Activated CD4-positive, CD25-positive, alpha-beta regulatory T cell (primary cell): ENCODE measurements at regions not wholly inside any gene's neighbourhood (a gene's known extent, or its start where the extent isn't known, plus 50 kb on each side); places are given as distances from the start of the nearest gene placed in this dataset.

Experiments
- DNase-seq, 4 experiments: peaks; one replicate each; lab custom pipeline; 2025; lab: John Stamatoyannopoulos, UW

DNA sequence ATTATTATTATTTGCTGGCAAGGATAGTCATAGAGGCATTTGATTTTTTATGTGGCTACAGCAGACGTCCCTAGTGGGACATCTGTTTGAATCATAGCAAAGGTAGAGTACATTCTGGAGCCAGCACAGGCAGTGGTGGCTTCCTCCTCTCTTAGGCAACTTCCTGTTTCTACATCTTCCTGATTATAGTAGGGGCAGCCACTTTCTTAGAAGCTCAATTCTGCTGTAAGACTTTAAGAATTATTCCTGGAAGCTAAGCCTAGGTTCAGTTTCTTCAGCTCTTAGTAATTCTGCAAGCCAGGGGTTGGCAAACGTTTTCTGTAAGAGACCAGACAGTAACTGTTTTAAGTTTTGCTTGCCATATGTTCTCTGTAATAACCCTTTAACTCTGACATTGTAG is 129.3 kb upstream of the TENM4 start:
- no peak for DNase-seq

DNA sequence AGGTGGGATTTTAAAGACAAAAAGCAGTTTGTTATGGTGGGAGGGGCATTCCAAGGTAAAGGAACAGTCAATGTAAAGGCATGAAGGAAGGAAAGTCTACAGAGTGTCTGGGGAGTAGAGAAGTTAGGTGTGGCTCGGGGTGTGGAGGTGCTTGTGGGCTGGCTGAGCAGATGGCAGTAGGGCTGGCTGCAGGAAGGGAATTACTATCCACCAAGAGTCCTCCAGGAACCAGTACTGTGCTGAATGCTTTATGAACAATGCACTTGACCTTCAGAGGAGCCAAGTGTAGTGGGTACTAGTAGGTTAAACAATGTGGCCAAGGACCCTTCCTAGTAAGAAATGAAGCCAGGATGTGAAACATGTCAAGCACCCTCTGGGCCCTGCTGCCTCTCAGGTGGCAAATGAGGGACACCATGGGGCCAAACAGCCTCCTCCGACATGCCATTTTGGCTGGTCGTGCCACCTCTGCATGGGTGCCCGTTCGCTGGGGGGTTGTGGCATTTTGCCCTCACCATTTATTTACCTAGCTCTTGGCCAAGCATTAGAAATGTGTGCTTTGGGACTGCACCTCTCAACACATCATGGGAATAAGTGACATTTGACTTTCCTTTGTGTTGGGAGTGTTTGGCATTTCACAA is 123.6 kb upstream of the TENM4 start:
- no peak for DNase-seq

DNA sequence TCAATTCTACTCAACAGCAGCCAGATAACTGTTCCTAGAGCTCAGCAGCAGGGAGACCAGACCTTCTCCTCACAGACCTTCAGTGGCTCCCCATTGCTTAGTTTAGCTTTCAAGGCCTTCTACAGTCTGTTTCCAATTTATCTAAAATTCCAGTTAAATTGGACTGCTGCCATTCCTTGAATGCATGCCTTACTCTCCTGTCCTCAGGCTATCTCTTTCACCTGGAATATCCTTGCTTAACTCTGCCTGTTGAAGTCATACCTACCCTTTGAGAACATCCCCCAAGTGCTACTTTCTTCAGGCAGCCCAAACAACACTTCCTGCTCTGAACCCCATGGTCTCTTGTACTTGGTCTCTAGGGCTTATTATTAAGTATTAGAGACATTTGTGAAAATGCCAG is 120.7 kb upstream of the TENM4 start:
- no peak for DNase-seq

DNA sequence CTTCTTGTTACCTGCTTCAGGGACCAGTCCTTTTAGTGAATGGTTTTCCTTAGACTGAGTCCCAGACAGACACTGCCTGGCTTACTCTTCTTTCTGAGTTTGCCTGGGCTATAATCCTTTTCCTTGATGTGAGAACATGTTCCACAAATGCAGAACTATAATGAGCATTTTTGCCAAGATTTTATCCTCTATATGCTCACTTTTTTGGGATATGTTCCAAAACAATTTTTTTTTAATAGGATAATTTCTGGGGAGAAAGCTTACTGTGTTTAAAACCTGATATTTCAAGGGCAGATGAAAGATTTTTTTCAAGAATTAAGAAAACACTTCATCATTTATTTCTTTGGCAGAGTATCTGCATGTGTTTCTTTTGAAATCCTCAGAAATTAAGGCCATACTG is 110.0 kb upstream of the TENM4 start:
- DNase-seq: no peak

DNA sequence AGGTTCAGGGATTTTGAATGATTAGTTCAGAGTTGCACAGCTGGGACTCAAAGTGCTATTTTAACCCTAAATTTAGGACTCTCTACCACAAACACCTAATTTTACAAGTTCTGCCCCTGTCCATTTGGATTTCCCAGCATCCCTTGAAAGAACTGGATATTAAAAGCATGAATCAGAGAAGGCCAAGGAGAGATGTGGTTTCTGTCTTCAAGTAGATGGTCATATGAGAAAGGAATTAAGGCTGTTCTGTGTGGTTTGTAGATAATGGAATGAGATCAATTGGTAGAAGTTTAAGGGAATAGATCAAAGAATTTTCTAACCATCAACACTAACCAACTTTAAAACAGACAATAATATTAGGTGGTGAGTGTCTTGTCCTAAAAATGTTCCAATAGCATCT is 106.4 kb upstream of the TENM4 start:
- no peak for DNase-seq

DNA sequence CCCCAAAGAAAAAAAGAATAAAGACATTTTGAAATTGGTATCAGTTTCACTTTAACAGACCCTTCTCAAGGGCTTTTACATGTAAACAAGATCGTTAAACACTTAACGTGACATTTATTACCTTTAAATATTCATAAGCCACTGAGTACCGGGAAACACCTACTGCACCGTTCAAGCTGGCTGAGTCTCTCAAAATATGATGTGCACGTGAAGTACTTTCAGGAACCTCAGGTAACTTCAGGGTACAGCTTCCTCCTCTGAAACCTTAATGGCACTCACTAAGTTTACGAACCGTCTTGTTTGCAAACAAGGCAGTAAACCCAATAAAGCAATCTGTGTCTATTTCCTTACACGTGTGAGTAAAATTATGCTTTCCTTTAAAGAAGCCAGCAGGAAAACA is 105.5 kb upstream of the TENM4 start:
- no peak for DNase-seq

DNA sequence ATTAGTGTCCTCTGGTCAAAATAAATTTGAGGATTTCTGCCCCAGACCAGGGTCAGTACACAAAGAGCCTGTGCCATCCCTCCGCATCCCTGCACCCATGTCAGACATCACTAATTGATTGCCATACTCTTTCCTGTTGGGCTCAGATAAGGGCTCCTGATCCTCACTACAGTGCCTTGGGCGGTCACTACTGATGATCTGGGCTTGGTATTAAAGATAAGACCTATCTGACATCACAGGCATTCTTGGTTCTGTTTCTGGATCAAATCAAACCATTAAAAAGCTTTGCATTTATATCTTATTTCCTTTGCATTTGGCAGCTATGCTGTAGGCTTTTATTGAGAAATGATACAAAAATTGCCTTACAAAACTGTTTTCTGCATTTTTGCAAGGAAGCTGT is 103.5 kb upstream of the TENM4 start:
- no peak for DNase-seq

DNA sequence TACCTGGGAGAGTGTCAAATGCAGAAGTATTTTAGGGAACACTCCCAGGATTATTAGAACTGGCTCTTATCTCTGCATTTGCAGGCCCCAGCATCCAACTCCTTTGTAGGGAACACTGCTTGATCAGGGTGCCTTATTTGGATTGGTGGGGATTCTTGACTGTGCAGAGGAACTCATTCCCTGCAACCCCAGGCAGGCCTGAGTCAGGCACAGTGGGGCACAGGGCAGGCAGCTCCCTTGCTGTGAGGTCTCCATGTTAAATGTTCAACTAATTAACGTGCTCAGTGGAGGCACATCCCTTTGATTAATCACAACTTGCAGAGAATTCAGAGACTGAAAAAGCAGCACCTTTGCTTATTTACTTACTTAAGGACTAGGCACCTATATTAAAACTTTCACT is 102.3 kb upstream of the TENM4 start:
- no peak for DNase-seq

DNA sequence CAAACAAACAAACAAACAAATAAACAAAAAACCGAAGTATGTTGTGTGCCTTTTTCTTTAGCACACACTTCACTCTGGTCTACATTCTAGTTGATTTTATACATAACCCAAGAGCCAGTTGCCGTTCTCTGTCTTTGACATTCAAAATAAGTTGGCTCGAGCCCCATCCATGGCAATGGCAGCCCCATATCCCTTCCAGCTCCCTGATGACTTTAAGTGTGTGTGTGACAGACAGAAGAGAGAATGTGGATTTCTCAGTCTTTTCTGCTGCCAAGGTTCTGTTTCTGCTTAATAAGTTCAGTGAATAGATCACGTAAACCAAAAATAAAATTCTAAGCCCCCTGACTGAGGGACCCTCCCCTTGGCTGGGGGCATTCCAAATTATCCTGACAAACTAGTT is 100.6 kb upstream of the TENM4 start:
- DNase-seq: no peak

DNA sequence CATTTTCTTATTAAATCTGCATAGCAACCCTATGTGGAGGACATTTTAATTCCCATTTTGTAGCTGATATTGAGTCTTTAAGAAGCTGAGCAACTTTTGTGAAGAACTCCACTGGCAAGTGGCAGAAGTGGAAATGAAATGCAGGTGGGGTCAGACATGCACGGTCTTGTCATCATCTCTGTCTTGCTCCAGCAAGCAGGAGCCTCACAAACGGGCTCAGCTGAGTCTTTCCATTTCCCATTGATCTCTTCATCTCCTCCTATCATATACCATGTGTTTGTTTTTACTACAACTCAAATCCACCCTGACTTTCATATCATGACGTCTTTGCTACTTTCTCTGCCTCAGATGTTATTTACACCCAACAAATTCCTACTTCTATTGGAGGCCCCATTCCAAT is 97.9 kb upstream of the TENM4 start:
- no peak for DNase-seq

DNA sequence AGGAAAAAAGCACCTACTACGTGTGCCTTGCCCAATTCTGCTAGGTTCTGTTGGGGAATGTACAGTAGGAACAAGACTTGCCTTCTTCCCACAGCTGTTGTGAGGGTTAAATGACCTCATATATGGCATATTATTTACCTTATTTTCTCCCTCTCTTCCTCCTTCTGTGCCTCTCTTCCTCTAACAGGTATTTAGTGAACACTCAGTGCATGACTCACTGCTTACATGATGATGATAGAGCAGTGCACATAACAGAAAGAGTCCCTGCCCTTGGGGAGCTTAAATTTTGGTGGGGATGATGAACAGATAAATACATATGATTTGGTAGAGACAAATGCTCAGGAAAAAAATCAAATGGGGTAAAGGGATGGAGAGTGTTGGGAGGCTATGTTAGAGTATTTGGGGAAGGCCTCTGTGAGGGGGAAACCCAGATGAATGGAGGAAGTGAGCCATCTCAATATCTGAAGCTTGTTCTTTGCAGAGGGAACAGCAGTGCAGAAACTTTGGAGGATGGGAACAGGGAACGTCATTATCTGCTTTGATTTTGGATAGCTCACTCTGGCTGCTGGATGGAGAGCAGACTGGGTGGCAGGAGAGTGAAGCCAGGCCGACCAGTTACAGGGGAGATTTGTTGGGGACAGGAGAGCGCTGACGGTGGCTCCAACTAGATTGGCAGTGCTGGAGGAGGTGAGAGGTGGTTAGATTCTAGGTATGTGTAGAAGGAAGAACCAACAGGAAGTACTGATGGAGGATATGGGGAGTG is 95.5 kb upstream of the TENM4 start:
- DNase-seq: no peak

DNA sequence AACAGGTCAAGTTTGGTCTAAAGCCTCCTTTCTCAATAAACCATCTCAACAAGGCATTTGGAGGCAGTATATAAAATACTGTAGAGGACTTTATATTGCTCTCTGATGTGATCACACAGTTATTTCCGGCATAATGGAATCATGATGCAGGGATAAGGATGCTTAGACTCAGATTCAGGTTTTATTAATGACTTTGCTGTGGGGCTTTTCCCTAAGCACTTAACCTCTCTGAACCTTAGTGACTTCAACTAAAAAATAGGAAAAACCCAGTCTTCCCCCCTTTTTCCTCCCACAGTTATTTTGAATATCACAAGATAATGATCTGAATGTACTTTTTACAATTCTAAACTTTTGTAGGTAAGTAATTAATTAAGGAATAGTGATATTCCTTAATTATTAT is 94.8 kb upstream of the TENM4 start:
- DNase-seq: no peak

DNA sequence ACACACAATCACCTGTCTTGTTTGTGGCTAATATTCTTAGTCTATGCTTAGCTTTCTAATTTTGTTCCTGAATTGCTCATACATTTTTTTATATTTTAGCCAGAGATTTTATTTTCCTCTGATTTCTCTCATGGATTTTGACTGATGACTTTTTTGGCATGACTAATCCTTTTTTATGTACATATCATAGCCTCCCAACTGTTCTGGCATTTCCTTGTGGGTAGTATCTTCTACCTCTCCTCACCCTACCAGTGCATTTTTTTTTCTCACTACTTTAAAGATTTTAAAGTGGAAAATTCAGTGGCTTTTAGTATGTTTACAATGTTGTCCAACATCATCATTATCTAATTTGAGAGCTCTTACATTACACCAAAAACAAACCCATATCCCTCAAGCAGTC is 84.4 kb upstream of the TENM4 start:
- DNase-seq: no peak

DNA sequence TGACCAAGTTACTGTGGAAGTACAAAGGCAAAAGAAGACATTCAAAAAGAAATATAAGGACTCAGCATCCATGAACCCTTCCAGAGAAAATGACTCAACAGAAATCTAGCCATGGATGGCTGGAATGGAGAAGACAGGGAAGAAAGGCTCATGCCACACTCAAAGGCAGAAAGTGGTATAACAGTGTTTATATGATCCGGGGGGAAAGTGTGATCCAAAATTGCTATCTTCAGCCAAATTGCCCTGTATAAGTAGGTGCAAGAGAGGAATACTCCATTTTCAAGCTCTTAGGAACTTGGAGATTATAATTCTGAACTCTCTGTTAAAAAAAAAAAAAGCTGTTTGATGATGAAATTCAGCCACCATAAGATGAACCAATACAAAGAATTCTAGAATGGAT is 81.8 kb upstream of the TENM4 start:
- no peak for DNase-seq

DNA sequence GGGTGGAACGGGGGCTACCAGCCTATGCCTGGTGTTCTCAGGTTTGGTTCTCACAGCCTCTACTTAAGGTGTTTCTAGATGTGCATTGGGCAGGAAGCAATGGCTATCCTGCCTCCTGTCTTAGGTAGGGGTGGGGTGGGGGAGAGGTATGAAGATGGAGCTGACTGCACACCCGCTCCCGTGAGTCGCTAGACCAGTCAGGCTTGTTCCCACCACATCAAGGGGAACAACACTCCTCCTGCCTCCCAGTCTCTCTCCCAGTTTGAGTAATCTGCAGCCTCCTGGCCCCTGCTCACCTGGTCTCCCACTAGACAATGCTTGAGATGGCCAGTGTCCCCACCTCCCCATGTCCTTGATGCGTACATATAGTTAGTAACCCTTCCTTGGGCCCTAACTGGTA is 79.3 kb upstream of the TENM4 start:
- no peak for DNase-seq

DNA sequence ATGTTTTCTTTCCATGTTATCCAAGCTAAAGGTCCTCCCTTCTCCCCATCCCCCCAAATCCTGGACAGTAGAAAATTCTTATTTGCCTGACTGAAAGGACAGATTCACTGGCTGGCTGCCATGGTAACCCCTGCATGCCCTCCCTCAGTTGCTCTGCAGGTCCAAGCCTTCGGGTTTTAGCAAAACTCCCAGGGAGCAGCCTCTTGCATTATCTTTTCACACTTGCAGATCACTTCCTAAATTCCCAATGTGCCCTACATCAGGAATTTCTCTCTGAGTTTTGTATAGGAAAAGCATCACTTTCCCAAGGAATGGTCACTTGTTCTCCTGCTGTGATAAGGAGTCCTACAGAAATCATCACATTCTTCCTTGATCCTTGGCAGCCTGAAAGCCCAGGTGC is 75.0 kb upstream of the TENM4 start:
- no peak for DNase-seq

DNA sequence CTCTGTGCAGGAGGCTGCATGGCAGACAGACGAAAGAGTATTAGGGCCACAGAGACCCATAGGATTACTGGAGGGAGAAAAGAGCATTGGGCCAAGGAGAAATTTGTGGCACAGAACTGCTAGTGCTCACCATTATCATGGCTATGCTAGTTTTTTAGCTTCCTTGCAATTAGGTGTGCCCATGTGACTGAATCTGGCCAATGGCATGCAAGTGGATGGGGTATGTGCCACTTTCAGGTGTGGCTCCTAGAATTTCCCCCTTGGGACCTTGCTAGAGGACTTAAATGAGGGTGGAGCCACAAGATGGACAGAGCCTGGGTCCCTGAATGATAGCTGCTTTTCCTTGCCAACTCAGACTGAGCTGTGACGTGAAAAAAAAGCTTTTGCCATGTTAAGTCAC is 73.9 kb upstream of the TENM4 start:
- no peak for DNase-seq

DNA sequence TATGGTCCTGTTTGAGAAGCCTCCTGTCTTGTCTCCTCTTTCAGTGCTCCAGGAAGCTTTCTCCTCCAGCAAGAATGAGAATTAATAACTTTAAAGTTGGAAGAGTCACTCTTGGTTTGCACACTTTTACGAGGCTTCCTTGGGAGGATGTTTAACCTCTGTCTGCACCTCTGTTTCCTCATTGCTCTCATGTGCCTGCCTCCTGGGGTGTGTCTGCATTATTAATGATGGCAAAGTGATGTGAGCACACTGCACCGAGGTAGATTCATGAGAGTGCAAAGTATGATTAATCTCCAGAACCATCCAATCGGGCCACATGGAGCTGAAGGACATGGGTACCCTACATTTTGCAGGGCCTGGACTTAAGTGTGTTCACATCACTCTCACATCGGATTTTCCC is 73.5 kb upstream of the TENM4 start:
- DNase-seq: no peak

DNA sequence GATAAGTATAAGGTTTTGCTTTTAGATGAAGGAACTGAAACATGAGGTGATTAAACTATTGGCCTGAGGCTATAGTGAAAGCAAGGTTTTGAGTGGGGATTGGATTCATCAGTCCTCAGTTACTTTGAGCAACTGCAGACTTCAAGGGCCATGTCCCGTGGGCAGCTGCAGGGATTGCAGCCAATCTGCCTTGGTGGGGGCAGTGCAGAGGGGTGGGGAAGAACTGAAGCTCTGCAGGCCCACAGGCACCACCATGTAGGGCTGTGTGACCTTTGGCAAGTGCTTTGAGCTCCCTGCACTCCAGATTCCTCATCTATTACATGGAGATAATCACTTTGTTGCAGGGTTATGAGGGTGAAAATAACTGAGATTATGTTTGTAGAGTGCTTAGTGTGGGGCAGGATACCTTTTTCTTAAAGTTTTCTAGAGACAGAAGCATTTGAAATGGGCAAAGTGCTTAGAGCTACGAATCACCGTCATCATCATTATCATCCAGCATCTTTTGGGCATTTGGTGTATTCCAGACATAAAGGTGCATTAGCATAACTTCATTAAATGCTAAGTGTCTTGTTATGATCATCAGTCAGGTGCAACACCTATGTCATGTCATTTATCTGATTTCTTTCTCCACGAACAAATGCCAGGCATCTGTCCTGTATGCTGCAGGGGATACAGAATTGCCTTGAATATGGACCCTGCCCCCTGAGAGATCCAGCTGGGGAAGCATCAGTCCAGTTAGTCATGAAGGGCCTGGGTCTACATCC is 72.1 kb upstream of the TENM4 start:
- DNase-seq: no peak

DNA sequence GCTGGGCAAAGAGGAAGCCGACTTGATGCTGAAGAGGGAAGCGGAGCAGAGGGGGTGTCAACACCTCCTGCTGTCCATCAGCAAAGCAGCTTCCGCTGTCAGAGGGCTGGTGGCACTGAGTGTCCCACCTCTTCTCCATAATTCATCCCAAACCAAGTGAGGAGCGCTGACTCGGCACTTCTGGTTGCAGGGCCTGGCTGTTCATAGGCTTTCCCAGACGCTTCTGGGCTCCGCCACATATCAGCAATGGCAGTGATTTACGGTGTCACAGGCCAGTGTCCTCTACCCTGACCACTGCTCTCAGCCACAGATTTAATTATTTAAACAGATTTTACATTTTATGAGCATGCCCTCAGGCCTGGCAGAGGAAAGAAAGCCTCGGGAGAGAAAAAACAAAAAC is 70.1 kb upstream of the TENM4 start:
- no peak for DNase-seq

DNA sequence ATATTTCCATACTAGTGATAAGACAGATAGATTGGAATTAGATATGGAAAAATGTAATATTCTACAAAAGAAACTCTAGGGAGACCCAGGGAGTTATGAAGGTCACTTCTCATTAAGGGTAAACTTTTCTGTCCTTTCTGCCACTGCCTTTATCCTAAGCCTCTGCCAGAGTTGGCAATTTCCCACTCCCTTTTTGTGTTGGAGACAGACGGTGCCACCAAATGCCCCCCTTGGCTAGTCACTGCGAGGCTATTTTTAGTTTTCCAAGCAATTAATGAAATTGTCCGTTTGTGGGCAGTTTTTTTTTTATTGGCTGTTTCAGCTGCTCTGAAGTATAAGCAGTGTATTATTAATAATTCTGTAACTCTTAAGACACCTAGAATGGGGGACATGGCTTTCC is 67.6 kb upstream of the TENM4 start:
- DNase-seq: no peak

DNA sequence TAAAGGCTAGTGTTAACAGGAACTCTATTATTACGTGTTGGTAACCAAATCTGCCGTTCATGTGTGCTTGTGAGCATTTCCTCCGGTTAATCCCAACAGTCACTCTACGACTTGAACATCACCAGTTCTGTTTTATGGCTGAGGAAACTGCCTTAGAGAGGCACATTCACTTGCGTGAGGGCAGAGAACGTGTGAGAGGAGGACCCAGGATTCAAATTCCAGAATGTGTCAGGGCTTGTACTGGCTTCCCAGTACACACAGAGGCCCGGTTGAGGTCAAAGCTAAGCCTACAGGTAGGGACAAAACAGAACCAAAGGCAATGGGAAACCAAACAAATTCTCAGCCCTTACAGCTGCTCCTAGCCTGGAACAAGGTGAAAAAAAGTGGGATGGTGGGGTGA is 66.9 kb upstream of the TENM4 start:
- DNase-seq: no peak

DNA sequence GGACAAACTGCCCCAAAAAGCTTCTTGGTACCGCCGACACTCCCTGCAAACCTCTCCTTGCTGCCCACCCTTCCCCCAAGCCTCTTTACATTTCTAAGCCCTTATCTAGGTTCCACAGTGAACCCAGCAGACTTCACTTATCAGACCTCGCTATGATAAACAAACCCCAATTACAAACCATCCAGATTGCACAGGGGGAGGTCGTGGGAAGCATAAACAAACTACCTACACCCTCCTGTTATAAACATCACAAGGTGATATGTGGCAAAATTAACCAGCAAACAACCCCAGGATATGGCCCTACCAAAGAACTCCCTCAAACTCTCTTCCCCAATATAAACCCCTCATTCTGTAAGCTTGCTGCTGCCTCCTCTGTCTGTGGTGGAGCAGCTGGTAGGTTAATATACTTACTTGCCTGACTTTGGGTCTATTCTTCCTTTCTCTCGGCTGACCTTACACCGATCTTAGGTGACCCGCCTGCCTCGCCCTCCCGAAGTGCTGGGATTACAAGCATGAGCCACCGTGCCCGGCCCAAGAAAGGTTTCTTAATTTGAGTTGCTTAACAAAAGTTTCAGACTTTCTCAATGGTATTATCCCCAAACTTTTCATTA is 66.0 kb upstream of the TENM4 start:
- DNase-seq: no peak
